ENCODE measurements at regions not wholly inside any gene's neighbourhood (a gene's known extent, or its start where the extent isn't known, plus 50 kb on each side); places are given as distances from the start of the nearest gene placed in this dataset.

DNA sequence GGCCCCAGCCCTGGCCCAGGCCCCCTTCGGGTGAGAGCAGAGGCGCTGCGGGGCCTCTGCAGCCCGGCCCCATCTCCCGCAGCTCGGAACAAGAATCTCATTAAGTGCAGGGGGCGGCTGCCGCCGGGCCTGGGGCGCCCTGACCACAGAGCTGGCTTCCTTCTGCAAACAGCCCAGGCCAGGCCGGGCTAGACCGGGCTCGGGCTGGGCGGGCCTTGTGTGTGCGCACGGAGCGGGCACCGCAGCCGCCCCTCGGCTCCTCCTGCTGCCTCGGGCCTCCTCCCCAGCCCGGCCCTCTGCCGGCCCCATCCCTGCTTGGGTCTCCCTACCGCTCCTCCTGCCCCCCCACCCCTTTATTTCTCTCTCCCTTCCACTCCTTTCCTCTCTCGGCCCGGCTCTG is 83.3 kb downstream of the EFNB1 start:
- no peak overlapping the region for H2AFZ ChIP-seq (ENCODE audit: control insufficient read depth, low read depth, low read length)
- FAIRE-seq, result no peak
- H3K79me2 ChIP-seq (ENCODE audit: control insufficient read depth, insufficient read depth, low read length), result no peaks in the 10 kb centered on the region
- H3K4me2 ChIP-seq (ENCODE audit: control insufficient read depth, insufficient read depth), result no peak overlapping the region
- H3K9me3 ChIP-seq (replicated peaks; ENCODE audit: control insufficient read depth, insufficient read depth, low read length), result no peaks in the 10 kb centered on the region
- no TSS peak for BruUV-seq (replicated peaks)
- H3K4me1 ChIP-seq (ENCODE audit: control insufficient read depth, insufficient read depth, low read length), result no peaks in the 10 kb centered on the region
- no peaks in the 10 kb centered on the region for H3K36me3 ChIP-seq (ENCODE audit: control insufficient read depth in 2 of 2, insufficient read depth in 2 of 2, low read length in 1 of 2)
- DNase-seq (ENCODE audit: low read depth, low spot score), result no peak
- no peaks in the 10 kb centered on the region; a peak in 1 of 4 replicates for H3K27me3 ChIP-seq (replicated peaks in 1 of 2; ENCODE audit: control insufficient read depth in 2 of 2, insufficient read depth in 2 of 2, low read length in 1 of 2)
- in situ Hi-C loops (cut with MboI), result no loop called here
- no peaks in the 10 kb centered on the region for H4K20me1 ChIP-seq (ENCODE audit: control insufficient read depth, insufficient read depth)
- POLR2A ChIA-PET, result no interaction called here
- ATAC-seq, result no peak
- RAD21 ChIA-PET (ENCODE audit: unreplicated experiment), result interaction anchor here (0.7 kb wide), 1 partner anchor 12 kb away, joined by 3 read pairs; no protein-coding TSS in a partner anchor
- no peak overlapping the region for H3K4me3 ChIP-seq
- 66% methylated on average over 9 of the region's 26 CpGs for WGBS (ENCODE audit: insufficient coverage, insufficient replicate concordance, low lambda C conversion rate, missing lambda C conversion rate)
- SMC1A ChIA-PET (ENCODE audit: uncharacterized antibody, unreplicated experiment), result no interaction called here
- no peak overlapping the region for H3K27ac ChIP-seq (ENCODE audit: control insufficient read depth, insufficient read depth)
- H3K9ac ChIP-seq (ENCODE audit: control insufficient read depth, insufficient read depth, low read length), result no peak overlapping the region
- CTCF ChIA-PET, result no interaction called here
- intact Hi-C loops (cut with micrococcal nuclease; ENCODE audit: unreplicated experiment), result no loop called here
- TF ChIP-seq SP1 (IDR thresholded peaks at IDR 0.05; ENCODE audit: low read depth, low read length), result no peak
- TF ChIP-seq, protein P1, sequence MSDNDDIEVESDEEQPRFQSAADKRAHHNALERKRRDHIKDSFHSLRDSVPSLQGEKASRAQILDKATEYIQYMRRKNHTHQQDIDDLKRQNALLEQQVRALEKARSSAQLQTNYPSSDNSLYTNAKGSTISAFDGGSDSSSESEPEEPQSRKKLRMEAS (IDR thresholded peaks at IDR 0.05; ENCODE audit: low read depth, low read length), result no peak
- TF ChIP-seq SMAD5 (IDR thresholded peaks at IDR 0.05; ENCODE audit: low read depth), result no peak
- no peak for TF ChIP-seq BACH1 (IDR thresholded peaks at IDR 0.05; ENCODE audit: borderline replicate concordance)

GRCh38 chrX:68910731-68911428 is 82.1 kb downstream of the EFNB1 start:
- Histone ChIP-seq H3K9ac (ENCODE audit: control insufficient read depth, insufficient read depth, low read length) (no peak overlapping the region), H3K36me3 (ENCODE audit: control insufficient read depth in 2 of 2, insufficient read depth in 2 of 2, low read length in 1 of 2) (no peaks in the 10 kb centered on the region), H3K27me3 (replicated peaks in 1 of 2; ENCODE audit: control insufficient read depth in 2 of 2, insufficient read depth in 2 of 2, low read length in 1 of 2) (no peaks in the 10 kb centered on the region; a peak in 1 of 4 replicates), H3K79me2 (ENCODE audit: control insufficient read depth, insufficient read depth, low read length) (no peaks in the 10 kb centered on the region), H4K20me1 (ENCODE audit: control insufficient read depth, insufficient read depth) (no peaks in the 10 kb centered on the region), H3K4me2 (ENCODE audit: control insufficient read depth, insufficient read depth) (no peak overlapping the region), H3K4me3 (no peak overlapping the region), H3K4me1 (ENCODE audit: control insufficient read depth, insufficient read depth, low read length) (no peaks in the 10 kb centered on the region), H2AFZ (ENCODE audit: control insufficient read depth, low read depth, low read length) (no peak overlapping the region), H3K27ac (ENCODE audit: control insufficient read depth, insufficient read depth) (no peak overlapping the region), H3K9me3 (replicated peaks; ENCODE audit: control insufficient read depth, insufficient read depth, low read length) (no peaks in the 10 kb centered on the region)
- TF ChIP-seq, protein P2, sequence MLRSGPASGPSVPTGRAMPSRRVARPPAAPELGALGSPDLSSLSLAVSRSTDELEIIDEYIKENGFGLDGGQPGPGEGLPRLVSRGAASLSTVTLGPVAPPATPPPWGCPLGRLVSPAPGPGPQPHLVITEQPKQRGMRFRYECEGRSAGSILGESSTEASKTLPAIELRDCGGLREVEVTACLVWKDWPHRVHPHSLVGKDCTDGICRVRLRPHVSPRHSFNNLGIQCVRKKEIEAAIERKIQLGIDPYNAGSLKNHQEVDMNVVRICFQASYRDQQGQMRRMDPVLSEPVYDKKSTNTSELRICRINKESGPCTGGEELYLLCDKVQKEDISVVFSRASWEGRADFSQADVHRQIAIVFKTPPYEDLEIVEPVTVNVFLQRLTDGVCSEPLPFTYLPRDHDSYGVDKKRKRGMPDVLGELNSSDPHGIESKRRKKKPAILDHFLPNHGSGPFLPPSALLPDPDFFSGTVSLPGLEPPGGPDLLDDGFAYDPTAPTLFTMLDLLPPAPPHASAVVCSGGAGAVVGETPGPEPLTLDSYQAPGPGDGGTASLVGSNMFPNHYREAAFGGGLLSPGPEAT (IDR thresholded peaks at IDR 0.05; ENCODE audit: low read depth), result no peak
- TF ChIP-seq ZZZ3 (IDR thresholded peaks at IDR 0.05; ENCODE audit: control insufficient read depth, insufficient read length, low read depth) (no peak), TCF7 (IDR thresholded peaks at IDR 0.05; ENCODE audit: borderline replicate concordance) (no peak), MYB (IDR thresholded peaks at IDR 0.05; ENCODE audit: borderline replicate concordance, low read depth, low read length) (no peak)
- WGBS (ENCODE audit: insufficient coverage, insufficient replicate concordance, low lambda C conversion rate, missing lambda C conversion rate), result 3% methylated on average over 3 of the region's 3 CpGs
- POLR2A ChIA-PET, result no interaction called here
- intact Hi-C loops (cut with micrococcal nuclease; ENCODE audit: unreplicated experiment) (no loop called here), in situ Hi-C loops (cut with MboI) (no loop called here)
- BruUV-seq (replicated peaks), result no TSS peak
- SMC1A ChIA-PET (ENCODE audit: uncharacterized antibody, unreplicated experiment), result no interaction called here
- no peak for DNase-seq (ENCODE audit: low read depth, low spot score)
- RAD21 ChIA-PET (ENCODE audit: unreplicated experiment), result no interaction called here
- CTCF ChIA-PET, result no interaction called here
- no peak for FAIRE-seq
- no peak for ATAC-seq

Data from GM12878 (cell line).